Sigmoid colon (tissue), 4 donors: ENCODE measurements at regions not wholly inside any gene's neighbourhood (a gene's known extent, or its start where the extent isn't known, plus 50 kb on each side); places are given as distances from the start of the nearest gene placed in this dataset.

ENCODE experiments used
- CTCF ChIP-seq, 4 experiments: fragments of 450-650 bp in 3 of 4; fragments of 200-600 bp in 1 of 4; IDR thresholded peaks; one replicate each; pipeline ENCODE4 v1.5.1; 2016 to 2019; ENCODE audit warnings: antibody characterized with exemption in 4 of 4, mild to moderate bottlenecking in 3 of 4, moderate library complexity in 2 of 4
- EP300 ChIP-seq, 4 donors: sonication (generic); formaldehyde crosslinking; IDR thresholded peaks; one replicate each; pipeline ENCODE4 v1.6.1; 2017; ENCODE audit warnings: antibody characterized with exemption in 4 of 4
- POLR2A ChIP-seq, 2 donors: fragments of 450-650 bp; IDR thresholded peaks; one replicate each; pipeline ENCODE4 v1.6.1; 2016; ENCODE audit warnings: antibody characterized with exemption in 2 of 2, mild to moderate bottlenecking in 2 of 2, moderate library complexity in 2 of 2
- POLR2AphosphoS5 ChIP-seq, 4 donors: sonication (generic); formaldehyde crosslinking; IDR thresholded peaks; one replicate each; pipeline ENCODE4 v1.6.1; 2017; ENCODE audit warnings: antibody characterized with exemption in 4 of 4

- no peak for TF ChIP-seq CTCF (IDR thresholded peaks at IDR 0.05)
- no peak for TF ChIP-seq POLR2AphosphoS5 (IDR thresholded peaks at IDR 0.05)
- no peak for TF ChIP-seq POLR2A (IDR thresholded peaks at IDR 0.05)
- TF ChIP-seq EP300 (IDR thresholded peaks at IDR 0.05): no peak
Measured at GRCh38 chr5:100694100-100694499, 158.9 kb downstream of the FAM174A start.
